Osteocyte (in vitro differentiated cells): ENCODE measurements at regions not wholly inside any gene's neighbourhood (a gene's known extent, or its start where the extent isn't known, plus 50 kb on each side); places are given as distances from the start of the nearest gene placed in this dataset.

Experiments used
- DNase-seq: peaks from one replicate; pipeline ENCODE4 v3.0.0; 2021; ENCODE audit warnings: mixed read lengths; ENCODE audit not compliant: unreplicated experiment; ENCODE audit errors: extremely low spot score
- H3K27ac Mint-ChIP-seq: one replicate; pipeline ENCODE4 v1.8.0; 2021; ENCODE audit warnings: mild to moderate bottlenecking, mixed read lengths; ENCODE audit not compliant: unreplicated experiment
- H3K27me3 Mint-ChIP-seq: one replicate; pipeline ENCODE4 v1.8.0; 2021; ENCODE audit warnings: mixed read lengths; ENCODE audit not compliant: unreplicated experiment
- H3K36me3 Mint-ChIP-seq: one replicate; pipeline ENCODE4 v1.8.0; 2021; ENCODE audit warnings: mixed read lengths; ENCODE audit not compliant: unreplicated experiment
- H3K4me1 Mint-ChIP-seq: one replicate; pipeline ENCODE4 v1.8.0; 2021; ENCODE audit warnings: mixed read lengths; ENCODE audit not compliant: unreplicated experiment
- H3K4me3 Mint-ChIP-seq: one replicate; pipeline ENCODE4 v1.8.0; 2021; ENCODE audit warnings: mild to moderate bottlenecking, moderate library complexity, mixed read lengths; ENCODE audit not compliant: unreplicated experiment
- H3K9me3 Mint-ChIP-seq: one replicate; pipeline ENCODE4 v1.8.0; 2021; ENCODE audit warnings: mixed read lengths; ENCODE audit not compliant: unreplicated experiment
- CTCF ChIP-seq: fragments of 200-600 bp; sonication (generic); IDR thresholded peaks from 2 replicates; pipeline ENCODE4 v1.5.0; 2021; ENCODE audit warnings: antibody characterized with exemption, mild to moderate bottlenecking, moderate library complexity

GRCh38 chr6:12577124-12577850, 139.3 kb upstream of the PHACTR1 start:
- H3K9me3 Mint-ChIP-seq, result no peaks in the 10 kb centered on the region
- H3K36me3 Mint-ChIP-seq, result no peaks in the 10 kb centered on the region
- TF ChIP-seq CTCF, result no peak
- no peak for DNase-seq
- H3K4me3 Mint-ChIP-seq, result no peak overlapping the region
- no peaks in the 10 kb centered on the region for H3K27me3 Mint-ChIP-seq
- H3K4me1 Mint-ChIP-seq, result peaks cover 44% of the 10 kb centered on the region
- H3K27ac Mint-ChIP-seq, result peak overlapping the region; percentile 89

- no peak for DNase-seq
- Mint-ChIP-seq H3K36me3 (no peaks in the 10 kb centered on the region), H3K9me3 (no peaks in the 10 kb centered on the region), H3K4me3 (no peak overlapping the region), H3K27me3 (no peaks in the 10 kb centered on the region), H3K4me1 (peaks cover 48% of the 10 kb centered on the region), H3K27ac (peak overlapping the region; percentile 89)
- no peak for TF ChIP-seq CTCF
Observed at GRCh38 chr6:12578097-12578496, 138.5 kb upstream of the PHACTR1 start.

GRCh38 chr6:12578751-12579150, 137.8 kb upstream of the PHACTR1 start:
- TF ChIP-seq CTCF, result no peak
- H3K27me3 Mint-ChIP-seq, result no peaks in the 10 kb centered on the region
- H3K9me3 Mint-ChIP-seq, result no peaks in the 10 kb centered on the region
- peak overlapping the region; percentile 89 for H3K27ac Mint-ChIP-seq
- no peaks in the 10 kb centered on the region for H3K36me3 Mint-ChIP-seq
- no peak overlapping the region for H3K4me3 Mint-ChIP-seq
- no peak for DNase-seq
- peaks cover 42% of the 10 kb centered on the region for H3K4me1 Mint-ChIP-seq

- Mint-ChIP-seq H3K27ac (no peak overlapping the region), H3K27me3 (no peaks in the 10 kb centered on the region), H3K36me3 (no peaks in the 10 kb centered on the region), H3K4me3 (no peak overlapping the region), H3K4me1 (peaks cover 38% of the 10 kb centered on the region), H3K9me3 (no peaks in the 10 kb centered on the region)
- DNase-seq, result no peak
- no peak for TF ChIP-seq CTCF
Observed at GRCh38 chr6:12580290-12580689, 136.3 kb upstream of the PHACTR1 start.

GRCh38 chr6:12582421-12583110, 134.0 kb upstream of the PHACTR1 start:
- H3K27me3 Mint-ChIP-seq, result no peaks in the 10 kb centered on the region
- no peak overlapping the region for H3K27ac Mint-ChIP-seq
- peaks cover 23% of the 10 kb centered on the region for H3K4me1 Mint-ChIP-seq
- H3K4me3 Mint-ChIP-seq, result no peak overlapping the region
- no peak for TF ChIP-seq CTCF
- no peak for DNase-seq
- no peaks in the 10 kb centered on the region for H3K36me3 Mint-ChIP-seq
- H3K9me3 Mint-ChIP-seq, result no peaks in the 10 kb centered on the region
